ENCODE measurements at regions not wholly inside any gene's neighbourhood (a gene's known extent, or its start where the extent isn't known, plus 50 kb on each side); places are given as distances from the start of the nearest gene placed in this dataset.

GRCh38 chr9:12612211-12612770 lies 80.9 kb upstream of the TYRP1 start:
- DNase-seq = no peak

GRCh38 chr9:12613071-12613470 lies 80.1 kb upstream of the TYRP1 start:
- no peak for DNase-seq

GRCh38 chr9:12614488-12614887 lies 78.7 kb upstream of the TYRP1 start:
- DNase-seq = no peak

- no peak for DNase-seq
These were observed 74.2 kb upstream of the TYRP1 start for GRCh38 chr9:12618956-12619355.

GRCh38 chr9:12625844-12626243 lies 67.3 kb upstream of the TYRP1 start:
- no peak for DNase-seq

- no peak for DNase-seq
These were observed 66.1 kb upstream of the TYRP1 start for GRCh38 chr9:12627096-12627495.

GRCh38 chr9:12628546-12628945 lies 64.6 kb upstream of the TYRP1 start:
- no peak for DNase-seq

- no peak for DNase-seq
These were observed 64.1 kb upstream of the TYRP1 start for GRCh38 chr9:12629067-12629466.

GRCh38 chr9:12631866-12632265 lies 61.3 kb upstream of the TYRP1 start:
- no peak for DNase-seq

GRCh38 chr9:12633016-12633765 lies 60.0 kb upstream of the TYRP1 start:
- DNase-seq = no peak

- DNase-seq = peak; percentile 43 to 53
These were observed 53.1 kb upstream of the TYRP1 start for GRCh38 chr9:12640016-12640587.

GRCh38 chr9:12640866-12641636 lies 52.1 kb upstream of the TYRP1 start:
- peak; percentile 17 to 23 for DNase-seq

All from NCI-H1930 (cell line).